HepG2 (cell line): ENCODE measurements at regions not wholly inside any gene's neighbourhood (a gene's known extent, or its start where the extent isn't known, plus 50 kb on each side); places are given as distances from the start of the nearest gene placed in this dataset.

ENCODE experiments used
- ARNTL ChIP-seq: sonication (generic); formaldehyde crosslinking; IDR thresholded peaks from 2 replicates; pipeline ENCODE4 v1.4.0; 2020; ENCODE audit warnings: mild to moderate bottlenecking, missing genetic modification reagents
- CREM ChIP-seq, 2 experiments: sonication (generic) in 1 of 2; formaldehyde crosslinking in 1 of 2; IDR thresholded peaks; 2 replicates each; pipeline versions ENCODE4 v1.4.0 to v1.6.1; 2016 to 2020; ENCODE audit warnings: antibody characterized with exemption in 1 of 2, mild to moderate bottlenecking in 1 of 2, missing genetic modification reagents in 1 of 2
- POLR2AphosphoS5 ChIP-seq: IDR thresholded peaks from 2 replicates; pipeline ENCODE4 v1.6.1; 2012; ENCODE audit warnings: low read depth, low read length
- RFXAP ChIP-seq: sonication (generic); formaldehyde crosslinking; IDR thresholded peaks from 2 replicates; pipeline ENCODE4 v1.4.0; 2020; ENCODE audit warnings: missing genetic modification reagents, borderline replicate concordance
- SP1 ChIP-seq, 2 experiments: fragments of 450-650 bp in 1 of 2; sonication (generic) in 1 of 2; formaldehyde crosslinking in 1 of 2; IDR thresholded peaks; 2 replicates each; pipeline versions ENCODE4 v1.4.0 to v1.6.1; 2016 to 2020; ENCODE audit warnings: missing genetic modification reagents in 1 of 2
- TBL1XR1 ChIP-seq: fragments of 150-350 bp; IDR thresholded peaks from 2 replicates; pipeline ENCODE4 v1.6.1; 2014; ENCODE audit warnings: borderline replicate concordance, low read length; ENCODE audit not compliant: partially characterized antibody
- ZBTB38 ChIP-seq: sonication (generic); formaldehyde crosslinking; IDR thresholded peaks from 2 replicates; pipeline ENCODE4 v1.5.1; 2020; ENCODE audit warnings: mild to moderate bottlenecking, missing genetic modification reagents
- ZNF367 ChIP-seq: sonication (generic); formaldehyde crosslinking; IDR thresholded peaks from 2 replicates; pipeline ENCODE4 v1.4.0; 2020; ENCODE audit warnings: missing genetic modification reagents, borderline replicate concordance
- ZNF382 ChIP-seq: sonication (generic); formaldehyde crosslinking; IDR thresholded peaks from 2 replicates; pipeline ENCODE4 v1.5.0; 2020; ENCODE audit warnings: missing genetic modification reagents, mild to moderate bottlenecking, borderline replicate concordance
- TF ChIP-seq, protein P1 (sequence below): sonication (generic); formaldehyde crosslinking; conservative IDR thresholded peaks from 2 replicates; pipeline ENCODE4 v1.4.0; 2020; ENCODE audit warnings: missing genetic modification reagents
- TF ChIP-seq, protein P2 (sequence below): sonication (generic); formaldehyde crosslinking; IDR thresholded peaks from 2 replicates; pipeline ENCODE4 v1.5.0; 2020; ENCODE audit warnings: mild to moderate bottlenecking, missing genetic modification reagents, moderate library complexity
- TF ChIP-seq, protein P3 (sequence below): sonication (generic); formaldehyde crosslinking; IDR thresholded peaks from 2 replicates; pipeline ENCODE4 v1.9.0; 2021; ENCODE audit warnings: missing genetic modification reagents, mild to moderate bottlenecking, borderline replicate concordance
- TF ChIP-seq, protein P4 (sequence below): IDR thresholded peaks from 2 replicates; pipeline ENCODE4 v1.6.1; 2012; ENCODE audit warnings: low read depth, low read length, improper control_type of control experiment

DNA sequence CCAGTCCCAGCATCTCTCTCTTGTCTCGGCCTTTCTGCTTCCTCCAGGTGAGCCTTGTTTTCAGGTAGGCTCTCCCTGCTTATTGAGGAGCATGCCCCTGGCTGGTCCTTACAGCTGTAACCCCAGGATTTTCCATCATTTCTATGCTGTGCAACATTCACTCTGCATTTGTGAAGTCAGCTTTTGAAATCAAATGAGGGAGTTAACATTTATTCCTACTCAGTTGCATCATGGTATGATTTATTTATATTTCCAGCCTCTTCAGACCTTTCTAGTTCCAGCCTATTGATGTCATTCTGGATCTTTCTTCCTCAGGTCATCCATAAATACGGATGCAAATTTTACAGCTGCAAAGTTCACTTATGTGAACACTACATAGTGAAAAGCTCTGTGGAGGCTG is 755.6 kb downstream of the TYW1 start:
- TF ChIP-seq, protein P1, sequence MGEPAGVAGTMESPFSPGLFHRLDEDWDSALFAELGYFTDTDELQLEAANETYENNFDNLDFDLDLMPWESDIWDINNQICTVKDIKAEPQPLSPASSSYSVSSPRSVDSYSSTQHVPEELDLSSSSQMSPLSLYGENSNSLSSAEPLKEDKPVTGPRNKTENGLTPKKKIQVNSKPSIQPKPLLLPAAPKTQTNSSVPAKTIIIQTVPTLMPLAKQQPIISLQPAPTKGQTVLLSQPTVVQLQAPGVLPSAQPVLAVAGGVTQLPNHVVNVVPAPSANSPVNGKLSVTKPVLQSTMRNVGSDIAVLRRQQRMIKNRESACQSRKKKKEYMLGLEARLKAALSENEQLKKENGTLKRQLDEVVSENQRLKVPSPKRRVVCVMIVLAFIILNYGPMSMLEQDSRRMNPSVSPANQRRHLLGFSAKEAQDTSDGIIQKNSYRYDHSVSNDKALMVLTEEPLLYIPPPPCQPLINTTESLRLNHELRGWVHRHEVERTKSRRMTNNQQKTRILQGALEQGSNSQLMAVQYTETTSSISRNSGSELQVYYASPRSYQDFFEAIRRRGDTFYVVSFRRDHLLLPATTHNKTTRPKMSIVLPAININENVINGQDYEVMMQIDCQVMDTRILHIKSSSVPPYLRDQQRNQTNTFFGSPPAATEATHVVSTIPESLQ (CRISPR knock-in tag), result no peak
- TF ChIP-seq POLR2AphosphoS5 (no peak), SP1 (IDR thresholded peaks at IDR 0.05) (no peak), SP1 (CRISPR knock-in tag; IDR thresholded peaks at IDR 0.05) (no peak), ZNF382 (CRISPR knock-in tag) (no peak), ZNF367 (CRISPR knock-in tag) (no peak), TBL1XR1 (no peak), CREM (IDR thresholded peaks at IDR 0.05) (no peak), CREM (CRISPR knock-in tag; IDR thresholded peaks at IDR 0.05) (no peak), ARNTL (CRISPR knock-in tag) (no peak), ZBTB38 (no peak), RFXAP (CRISPR knock-in tag) (no peak)
- TF ChIP-seq, protein P2, sequence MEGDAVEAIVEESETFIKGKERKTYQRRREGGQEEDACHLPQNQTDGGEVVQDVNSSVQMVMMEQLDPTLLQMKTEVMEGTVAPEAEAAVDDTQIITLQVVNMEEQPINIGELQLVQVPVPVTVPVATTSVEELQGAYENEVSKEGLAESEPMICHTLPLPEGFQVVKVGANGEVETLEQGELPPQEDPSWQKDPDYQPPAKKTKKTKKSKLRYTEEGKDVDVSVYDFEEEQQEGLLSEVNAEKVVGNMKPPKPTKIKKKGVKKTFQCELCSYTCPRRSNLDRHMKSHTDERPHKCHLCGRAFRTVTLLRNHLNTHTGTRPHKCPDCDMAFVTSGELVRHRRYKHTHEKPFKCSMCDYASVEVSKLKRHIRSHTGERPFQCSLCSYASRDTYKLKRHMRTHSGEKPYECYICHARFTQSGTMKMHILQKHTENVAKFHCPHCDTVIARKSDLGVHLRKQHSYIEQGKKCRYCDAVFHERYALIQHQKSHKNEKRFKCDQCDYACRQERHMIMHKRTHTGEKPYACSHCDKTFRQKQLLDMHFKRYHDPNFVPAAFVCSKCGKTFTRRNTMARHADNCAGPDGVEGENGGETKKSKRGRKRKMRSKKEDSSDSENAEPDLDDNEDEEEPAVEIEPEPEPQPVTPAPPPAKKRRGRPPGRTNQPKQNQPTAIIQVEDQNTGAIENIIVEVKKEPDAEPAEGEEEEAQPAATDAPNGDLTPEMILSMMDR (CRISPR knock-in tag), result no peak
- TF ChIP-seq, protein P3, sequence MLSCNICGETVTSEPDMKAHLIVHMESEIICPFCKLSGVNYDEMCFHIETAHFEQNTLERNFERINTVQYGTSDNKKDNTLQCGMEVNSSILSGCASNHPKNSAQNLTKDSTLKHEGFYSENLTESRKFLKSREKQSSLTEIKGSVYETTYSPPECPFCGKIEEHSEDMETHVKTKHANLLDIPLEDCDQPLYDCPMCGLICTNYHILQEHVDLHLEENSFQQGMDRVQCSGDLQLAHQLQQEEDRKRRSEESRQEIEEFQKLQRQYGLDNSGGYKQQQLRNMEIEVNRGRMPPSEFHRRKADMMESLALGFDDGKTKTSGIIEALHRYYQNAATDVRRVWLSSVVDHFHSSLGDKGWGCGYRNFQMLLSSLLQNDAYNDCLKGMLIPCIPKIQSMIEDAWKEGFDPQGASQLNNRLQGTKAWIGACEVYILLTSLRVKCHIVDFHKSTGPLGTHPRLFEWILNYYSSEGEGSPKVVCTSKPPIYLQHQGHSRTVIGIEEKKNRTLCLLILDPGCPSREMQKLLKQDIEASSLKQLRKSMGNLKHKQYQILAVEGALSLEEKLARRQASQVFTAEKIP (CRISPR knock-in tag), result no peak
- TF ChIP-seq, protein P4, sequence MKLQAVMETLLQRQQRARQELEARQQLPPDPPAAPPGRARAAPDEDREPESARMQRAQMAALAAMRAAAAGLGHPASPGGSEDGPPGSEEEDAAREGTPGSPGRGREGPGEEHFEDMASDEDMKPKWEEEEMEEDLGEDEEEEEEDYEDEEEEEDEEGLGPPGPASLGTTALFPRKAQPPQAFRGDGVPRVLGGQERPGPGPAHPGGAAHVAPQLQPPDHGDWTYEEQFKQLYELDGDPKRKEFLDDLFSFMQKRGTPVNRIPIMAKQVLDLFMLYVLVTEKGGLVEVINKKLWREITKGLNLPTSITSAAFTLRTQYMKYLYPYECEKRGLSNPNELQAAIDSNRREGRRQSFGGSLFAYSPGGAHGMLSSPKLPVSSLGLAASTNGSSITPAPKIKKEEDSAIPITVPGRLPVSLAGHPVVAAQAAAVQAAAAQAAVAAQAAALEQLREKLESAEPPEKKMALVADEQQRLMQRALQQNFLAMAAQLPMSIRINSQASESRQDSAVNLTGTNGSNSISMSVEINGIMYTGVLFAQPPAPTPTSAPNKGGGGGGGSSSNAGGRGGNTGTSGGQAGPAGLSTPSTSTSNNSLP, result no peak
